CD4-positive, alpha-beta T cell treated with Interleukin-15 for 1 hour (primary cell): ENCODE measurements at regions not wholly inside any gene's neighbourhood (a gene's known extent, or its start where the extent isn't known, plus 50 kb on each side); places are given as distances from the start of the nearest gene placed in this dataset.

Experiments used
- DNase-seq: peaks from one replicate; pipeline ENCODE4 v3.0.0-alpha.2; 2020

GRCh38 chr11:128259816-128260215 is 327.5 kb downstream of the ETS1 start:
- DNase-seq, result no peak

- no peak for DNase-seq
These were observed 332.4 kb downstream of the ETS1 start for GRCh38 chr11:128254941-128255340.

- no peak for DNase-seq
These were observed 336.2 kb downstream of the ETS1 start for GRCh38 chr11:128251140-128251539.

GRCh38 chr11:128250482-128250881 is 336.9 kb downstream of the ETS1 start:
- no peak for DNase-seq

GRCh38 chr11:128246810-128247594 is 340.4 kb downstream of the ETS1 start:
- no peak for DNase-seq

- DNase-seq, result no peak
These were observed 341.0 kb downstream of the ETS1 start for GRCh38 chr11:128246364-128246801.

- no peak for DNase-seq
These were observed 342.5 kb downstream of the ETS1 start for GRCh38 chr11:128244871-128245270.

- no peak for DNase-seq
These were observed 344.9 kb downstream of the ETS1 start for GRCh38 chr11:128242451-128242850.

- no peak for DNase-seq
These were observed 346.8 kb downstream of the ETS1 start for GRCh38 chr11:128240546-128240945.

- no peak for DNase-seq
These were observed 348.1 kb downstream of the ETS1 start for GRCh38 chr11:128239306-128239705.

- no peak for DNase-seq
These were observed 348.7 kb downstream of the ETS1 start for GRCh38 chr11:128238521-128239265.

GRCh38 chr11:128236506-128237498 is 350.6 kb downstream of the ETS1 start:
- DNase-seq, result no peak

- no peak for DNase-seq
These were observed 351.4 kb downstream of the ETS1 start for GRCh38 chr11:128235958-128236357.

GRCh38 chr11:128235426-128235825 is 351.9 kb downstream of the ETS1 start:
- no peak for DNase-seq

GRCh38 chr11:128234143-128234542 is 353.2 kb downstream of the ETS1 start:
- DNase-seq, result no peak

GRCh38 chr11:128232588-128232987 is 354.8 kb downstream of the ETS1 start:
- no peak for DNase-seq

- no peak for DNase-seq
These were observed 355.4 kb downstream of the ETS1 start for GRCh38 chr11:128231845-128232410.

GRCh38 chr11:128227466-128227865 is 359.9 kb downstream of the ETS1 start:
- DNase-seq, result no peak

- no peak for DNase-seq
These were observed 361.1 kb downstream of the ETS1 start for GRCh38 chr11:128226106-128226716.

GRCh38 chr11:128222245-128222884 is 365.0 kb downstream of the ETS1 start:
- DNase-seq, result no peak

GRCh38 chr11:128219731-128220120 is 367.6 kb downstream of the ETS1 start:
- no peak for DNase-seq

- DNase-seq, result no peak
These were observed 371.2 kb downstream of the ETS1 start for GRCh38 chr11:128216198-128216597.
